Naive thymus-derived CD4-positive, alpha-beta T cell (primary cell): ENCODE measurements at regions not wholly inside any gene's neighbourhood (a gene's known extent, or its start where the extent isn't known, plus 50 kb on each side); places are given as distances from the start of the nearest gene placed in this dataset.
A peak's percentile ranks its signal among the peaks of the same experiment; 100 is the strongest.
"Not testable (repeated sequence)": the region's sequence is repeated elsewhere in the genome, so short reads cannot be mapped to it uniquely, and the experiment has no call there.

Experiments
- ATAC-seq: fragments of 150-1000 bp; cut with Tn5 transposase; 2 replicates; pipeline ENCODE4 v1.10.0; 2021; ENCODE audit warnings: mild to moderate bottlenecking, moderate library complexity
- CTCF ChIA-PET: fragments of 350-600 bp; sonication (Branson Sonifier 250); formaldehyde crosslinking; loops from one replicate; lab custom pipeline; 2021; ENCODE audit warnings: antibody characterized with exemption; lab: Charles Lee
- POLR2A ChIA-PET: fragments of 350-600 bp; sonication (Branson Sonifier 250); formaldehyde crosslinking; loops from one replicate; lab custom pipeline; 2021; ENCODE audit warnings: antibody characterized with exemption, inconsistent platforms; lab: Charles Lee
- DNase-seq, 9 donors: peaks; one replicate each; pipeline versions ENCODE4 v3.0.0 to v3.0.0-alpha.2; 2020 to 2022; ENCODE audit warnings: mixed read lengths in 1 of 9
- H3K27ac ChIP-seq: one replicate; pipeline ENCODE4 v1.7.0; 2013; ENCODE audit warnings: mild to moderate bottlenecking, low read depth, low read length, moderate library complexity
- H3K27me3 ChIP-seq, 2 donors: one replicate each; pipeline ENCODE4 v1.7.0; 2013; ENCODE audit warnings: low read length in 2 of 2, mild to moderate bottlenecking in 2 of 2, moderate library complexity in 2 of 2; ENCODE audit not compliant: control insufficient read depth in 2 of 2, insufficient read depth in 2 of 2
- H3K36me3 ChIP-seq, 3 experiments: 1 replicate in 2 of 3; 2 replicates in 1 of 3; pipeline ENCODE4 v1.7.0; 2013; ENCODE audit warnings: low read length in 3 of 3, mild to moderate bottlenecking in 3 of 3, moderate library complexity in 1 of 3; ENCODE audit not compliant: insufficient read depth in 3 of 3, control insufficient read depth in 2 of 3
- H3K4me1 ChIP-seq, 2 donors: one replicate each; pipeline ENCODE4 v1.7.0; 2013; ENCODE audit warnings: low read length in 2 of 2, mild to moderate bottlenecking in 2 of 2, moderate library complexity in 1 of 2; ENCODE audit not compliant: control insufficient read depth in 2 of 2, insufficient read depth in 2 of 2
- H3K4me3 ChIP-seq: 2 replicates; pipeline ENCODE4 v1.7.0; 2013; ENCODE audit warnings: mild to moderate bottlenecking, low read length
- H3K9me3 ChIP-seq, 3 experiments: 1 replicate in 2 of 3; 2 replicates in 1 of 3; pipeline ENCODE4 v1.7.0; 2013; ENCODE audit warnings: low read length in 3 of 3; ENCODE audit not compliant: control insufficient read depth in 2 of 3
- H3K27ac Mint-ChIP-seq, 9 donors: one replicate each; pipeline ENCODE4 v1.8.0; 2020 to 2022; ENCODE audit warnings: mixed read lengths in 9 of 9, mild to moderate bottlenecking in 8 of 9, moderate library complexity in 5 of 9, inconsistent platforms in 2 of 9
- H3K27me3 Mint-ChIP-seq, 5 donors: one replicate each; pipeline ENCODE4 v1.8.0; 2021 to 2022; ENCODE audit warnings: mixed read lengths in 5 of 5, mild to moderate bottlenecking in 1 of 5
- H3K36me3 Mint-ChIP-seq, 5 donors: one replicate each; pipeline ENCODE4 v1.8.0; 2020 to 2022; ENCODE audit warnings: mixed read lengths in 5 of 5, mild to moderate bottlenecking in 3 of 5, inconsistent platforms in 1 of 5
- H3K4me1 Mint-ChIP-seq, 7 donors: one replicate each; pipeline ENCODE4 v1.8.0; 2020 to 2022; ENCODE audit warnings: mixed read lengths in 7 of 7, mild to moderate bottlenecking in 3 of 7, inconsistent platforms in 1 of 7
- H3K4me3 Mint-ChIP-seq, 10 donors: one replicate each; pipeline ENCODE4 v1.8.0; 2020 to 2022; ENCODE audit warnings: mild to moderate bottlenecking in 10 of 10, mixed read lengths in 10 of 10, moderate library complexity in 6 of 10, inconsistent platforms in 2 of 10
- H3K9me3 Mint-ChIP-seq, 11 donors: one replicate each; pipeline ENCODE4 v1.8.0; 2020 to 2022; ENCODE audit warnings: mixed read lengths in 11 of 11, mild to moderate bottlenecking in 4 of 11, inconsistent platforms in 1 of 11, moderate library complexity in 1 of 11
- intact Hi-C, 2 donors: fragments of 100-400 bp; cut with micrococcal nuclease; formaldehyde crosslinking; loops; one replicate each; pipeline ENCODE4 v1.15.1; 2023

DNA sequence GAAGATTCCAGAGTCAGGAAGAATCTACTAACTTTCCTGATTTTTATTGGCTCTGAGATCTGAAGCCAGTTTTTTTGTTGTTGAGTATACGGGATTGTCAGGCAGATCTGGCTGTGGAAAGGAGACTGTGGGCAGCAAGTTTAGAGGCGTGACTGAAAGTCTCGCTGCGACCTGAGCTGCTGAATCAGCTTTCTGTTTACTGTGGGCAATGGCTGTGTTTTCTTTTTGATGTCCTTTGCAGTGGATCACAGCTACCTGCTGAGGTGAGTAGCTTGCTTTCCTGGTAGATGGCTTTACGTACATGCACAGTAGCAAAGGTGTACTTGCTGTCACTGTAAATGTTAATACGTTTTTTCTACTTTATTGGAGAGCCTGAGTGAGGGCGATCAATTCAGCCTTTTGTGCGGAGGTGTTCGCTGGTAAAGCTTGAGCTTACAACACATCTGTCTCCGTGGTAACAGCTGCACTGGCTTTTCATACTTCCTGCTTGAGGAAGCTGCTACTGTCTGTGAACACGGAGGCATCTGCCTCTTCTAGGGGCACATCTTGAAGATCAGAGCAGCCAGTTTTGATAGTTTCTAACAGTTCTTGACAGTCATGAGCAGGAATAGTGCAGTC lies 97.8 kb downstream of the ALG1L2 start:
- Mint-ChIP-seq H3K4me1 (peaks cover 8 to 31% (median 21%) of the 10 kb centered on the region in 7 donors), H3K4me3 (peak overlapping the region; percentile 60 to 86 (median 80)), H3K27me3 (peaks cover 0 to 17% (median 0%) of the 10 kb centered on the region in 5 donors), H3K27ac (peak overlapping the region; percentile 84 to 95 (median 88))
- H3K36me3 Mint-ChIP-seq, H3K9me3 Mint-ChIP-seq, H3K36me3 ChIP-seq, H3K4me1 ChIP-seq, H3K9me3 ChIP-seq, CTCF ChIA-PET, ATAC-seq, POLR2A ChIA-PET, H3K27me3 ChIP-seq: not testable (repeated sequence)
- intact Hi-C loops = loop anchor here (1.0 to 5.0 kb wide), 3 partner anchors 68 to 713 kb away; partner anchors contain the start of gene PIK3R4 (in 2 of the 2)
- peak overlapping the region; percentile 48 for H3K4me3 ChIP-seq
- peak overlapping the region; percentile 53 for H3K27ac ChIP-seq
- peak in 8 of 9 donors; percentile 26 to 74 (median 60) for DNase-seq

DNA sequence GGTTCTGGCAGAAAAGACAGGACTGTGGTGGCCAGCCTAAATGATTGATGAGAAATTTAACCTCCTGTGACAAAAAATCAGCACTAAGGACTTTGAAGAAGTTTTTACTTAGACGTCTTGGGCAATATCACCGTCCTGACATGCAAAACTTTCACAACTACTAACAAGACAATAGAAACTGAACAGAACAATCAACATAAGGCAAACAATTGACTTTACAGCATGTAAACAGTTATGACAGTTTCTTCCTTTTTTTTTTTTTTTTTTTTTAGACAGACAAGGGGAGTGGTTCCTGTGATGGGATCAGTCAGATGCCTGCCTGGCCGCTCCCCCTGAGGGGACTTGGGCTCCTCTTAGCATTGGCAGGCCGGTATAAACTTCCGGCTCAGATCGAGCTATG lies 100.8 kb downstream of the ALG1L2 start:
- not testable (repeated sequence) for H3K36me3 ChIP-seq

DNA sequence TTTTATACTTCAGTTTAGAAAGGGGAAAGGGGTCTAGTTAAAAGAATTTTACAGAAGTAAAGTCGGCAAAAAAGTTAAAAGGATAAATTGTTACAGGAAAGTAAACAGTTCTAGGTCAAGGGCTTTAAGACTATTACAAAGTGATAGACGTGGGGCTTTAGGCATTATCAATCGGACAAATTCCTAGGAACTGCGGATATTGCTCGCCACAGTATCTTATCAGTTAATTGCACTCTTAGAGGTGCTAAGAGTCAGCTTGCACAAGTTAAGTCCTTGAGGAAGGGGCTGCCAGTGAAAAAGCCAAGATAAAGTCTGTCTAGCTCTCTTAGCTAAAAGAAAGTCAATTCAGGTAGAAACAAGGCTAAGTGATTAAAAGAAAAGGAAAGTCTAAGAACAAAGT lies 102.1 kb downstream of the ALG1L2 start:
- DNase-seq, H3K4me1 ChIP-seq, H3K9me3 Mint-ChIP-seq, H3K9me3 ChIP-seq, intact Hi-C loops, H3K4me3 Mint-ChIP-seq, CTCF ChIA-PET, POLR2A ChIA-PET, H3K36me3 Mint-ChIP-seq, ATAC-seq, H3K36me3 ChIP-seq, H3K27ac ChIP-seq, H3K27ac Mint-ChIP-seq, H3K27me3 ChIP-seq, H3K4me3 ChIP-seq: not testable (repeated sequence)
- Mint-ChIP-seq H3K4me1 (peaks cover 8 to 24% (median 16%) of the 10 kb centered on the region in 7 donors), H3K27me3 (peaks cover 0 to 15% (median 0%) of the 10 kb centered on the region in 5 donors)

More for the DNA sequence above, 100.8 kb downstream of the ALG1L2 start:
- POLR2A ChIA-PET, H3K4me3 Mint-ChIP-seq, intact Hi-C loops, H3K27ac ChIP-seq, H3K9me3 ChIP-seq, H3K27me3 ChIP-seq, H3K4me3 ChIP-seq, H3K36me3 Mint-ChIP-seq, H3K4me1 ChIP-seq, H3K9me3 Mint-ChIP-seq, CTCF ChIA-PET, DNase-seq, ATAC-seq: not testable (repeated sequence)
- peaks cover 0 to 15% (median 0%) of the 10 kb centered on the region in 5 donors for H3K27me3 Mint-ChIP-seq
- H3K27ac Mint-ChIP-seq = peak overlapping the region in 2 of 9 donors; percentile 26 to 38
- peaks cover 8 to 31% (median 21%) of the 10 kb centered on the region in 7 donors for H3K4me1 Mint-ChIP-seq

- H3K4me3 ChIP-seq, H3K9me3 ChIP-seq, CTCF ChIA-PET, intact Hi-C loops, POLR2A ChIA-PET, DNase-seq, ATAC-seq, H3K4me3 Mint-ChIP-seq, H3K36me3 ChIP-seq, H3K27ac ChIP-seq, H3K36me3 Mint-ChIP-seq, H3K4me1 ChIP-seq, H3K27me3 ChIP-seq, H3K9me3 Mint-ChIP-seq: not testable (repeated sequence)
- H3K27me3 Mint-ChIP-seq = peaks cover 0 to 15% (median 0%) of the 10 kb centered on the region in 5 donors
- H3K27ac Mint-ChIP-seq = peak overlapping the region in 1 of 9 donors; percentile 36
- peaks cover 4 to 17% (median 9%) of the 10 kb centered on the region in 7 donors for H3K4me1 Mint-ChIP-seq
Measured at GRCh38 chr3:130184152-130185024, 102.8 kb downstream of the ALG1L2 start.

GRCh38 chr3:130201272-130201671 lies 119.6 kb downstream of the ALG1L2 start:
- H3K36me3 Mint-ChIP-seq, intact Hi-C loops, DNase-seq, H3K4me3 ChIP-seq, POLR2A ChIA-PET, H3K4me1 ChIP-seq, CTCF ChIA-PET, H3K27me3 ChIP-seq, ATAC-seq, H3K27ac ChIP-seq, H3K4me3 Mint-ChIP-seq, H3K27ac Mint-ChIP-seq, H3K4me1 Mint-ChIP-seq, H3K9me3 ChIP-seq, H3K36me3 ChIP-seq: not testable (repeated sequence)
- H3K27me3 Mint-ChIP-seq = peaks cover 0 to 16% (median 13%) of the 10 kb centered on the region in 5 donors
- H3K9me3 Mint-ChIP-seq = peaks cover 0 to 38% (median 13%) of the 10 kb centered on the region in 11 donors

GRCh38 chr3:130203633-130204032 lies 122.0 kb downstream of the ALG1L2 start:
- H3K27me3 Mint-ChIP-seq = peaks cover 0 to 16% (median 10%) of the 10 kb centered on the region in 5 donors
- not testable (repeated sequence) for ATAC-seq, H3K4me1 Mint-ChIP-seq

More at GRCh38 chr3:130203633-130204032, 122.0 kb downstream of the ALG1L2 start:
- POLR2A ChIA-PET, H3K4me3 Mint-ChIP-seq, H3K36me3 Mint-ChIP-seq, H3K27me3 ChIP-seq, H3K27ac Mint-ChIP-seq, H3K9me3 ChIP-seq, H3K27ac ChIP-seq, intact Hi-C loops, H3K4me1 ChIP-seq, DNase-seq, H3K36me3 ChIP-seq, H3K4me3 ChIP-seq, CTCF ChIA-PET: not testable (repeated sequence)
- peaks cover 0 to 38% (median 14%) of the 10 kb centered on the region in 11 donors for H3K9me3 Mint-ChIP-seq
